ENCODE measurements at regions not wholly inside any gene's neighbourhood (a gene's known extent, or its start where the extent isn't known, plus 50 kb on each side); places are given as distances from the start of the nearest gene placed in this dataset.
A peak's percentile ranks its signal among the peaks of the same experiment; 100 is the strongest.

- H3K27me3 Mint-ChIP-seq, result no peaks in the 10 kb centered on the region
- no peak overlapping the region for H3K27ac Mint-ChIP-seq
- no peaks in the 10 kb centered on the region for H3K4me1 Mint-ChIP-seq (ENCODE audit: low read depth)
- H3K4me3 Mint-ChIP-seq, result no peak overlapping the region
- H3K9me3 Mint-ChIP-seq (ENCODE audit: low read depth), result no peaks in the 10 kb centered on the region
- no peaks in the 10 kb centered on the region for H3K36me3 Mint-ChIP-seq
Observed at GRCh38 chr9:129504404-129504803, 116.5 kb downstream of the C9orf50 start.

GRCh38 chr9:129501771-129502319, 119.1 kb downstream of the C9orf50 start:
- no peaks in the 10 kb centered on the region for H3K36me3 Mint-ChIP-seq
- no peak overlapping the region for H3K4me3 Mint-ChIP-seq
- no peaks in the 10 kb centered on the region for H3K9me3 Mint-ChIP-seq (ENCODE audit: low read depth)
- peaks cover 7% of the 10 kb centered on the region for H3K4me1 Mint-ChIP-seq (ENCODE audit: low read depth)
- H3K27me3 Mint-ChIP-seq, result no peaks in the 10 kb centered on the region
- no peak overlapping the region for H3K27ac Mint-ChIP-seq

- H3K4me1 Mint-ChIP-seq (ENCODE audit: low read depth), result peaks cover 9% of the 10 kb centered on the region
- H3K27me3 Mint-ChIP-seq, result no peaks in the 10 kb centered on the region
- H3K27ac Mint-ChIP-seq, result no peak overlapping the region
- H3K9me3 Mint-ChIP-seq (ENCODE audit: low read depth), result no peaks in the 10 kb centered on the region
- no peak overlapping the region for H3K4me3 Mint-ChIP-seq
- no peaks in the 10 kb centered on the region for H3K36me3 Mint-ChIP-seq
Observed at GRCh38 chr9:129500863-129501770, 119.8 kb downstream of the C9orf50 start.

GRCh38 chr9:129500161-129500862, 120.6 kb downstream of the C9orf50 start:
- Mint-ChIP-seq H3K36me3 (no peaks in the 10 kb centered on the region), H3K4me3 (no peak overlapping the region), H3K9me3 (ENCODE audit: low read depth) (no peaks in the 10 kb centered on the region), H3K27ac (no peak overlapping the region), H3K4me1 (ENCODE audit: low read depth) (peaks cover 15% of the 10 kb centered on the region), H3K27me3 (no peaks in the 10 kb centered on the region)

- H3K27me3 Mint-ChIP-seq, result no peaks in the 10 kb centered on the region
- H3K36me3 Mint-ChIP-seq, result no peaks in the 10 kb centered on the region
- H3K9me3 Mint-ChIP-seq (ENCODE audit: low read depth), result no peaks in the 10 kb centered on the region
- peaks cover 18% of the 10 kb centered on the region for H3K4me1 Mint-ChIP-seq (ENCODE audit: low read depth)
- H3K27ac Mint-ChIP-seq, result no peak overlapping the region
- no peak overlapping the region for H3K4me3 Mint-ChIP-seq
Observed at GRCh38 chr9:129498451-129499384, 122.2 kb downstream of the C9orf50 start.

GRCh38 chr9:129497813-129498450, 123.0 kb downstream of the C9orf50 start:
- H3K9me3 Mint-ChIP-seq (ENCODE audit: low read depth), result no peaks in the 10 kb centered on the region
- peak overlapping the region; percentile 5 for H3K27ac Mint-ChIP-seq
- H3K27me3 Mint-ChIP-seq, result no peaks in the 10 kb centered on the region
- peaks cover 21% of the 10 kb centered on the region for H3K4me1 Mint-ChIP-seq (ENCODE audit: low read depth)
- H3K36me3 Mint-ChIP-seq, result peaks cover 4% of the 10 kb centered on the region
- H3K4me3 Mint-ChIP-seq, result no peak overlapping the region

GRCh38 chr9:129497005-129497812, 123.7 kb downstream of the C9orf50 start:
- Mint-ChIP-seq H3K27me3 (no peaks in the 10 kb centered on the region), H3K4me3 (peak overlapping the region; percentile 84), H3K36me3 (peaks cover 5% of the 10 kb centered on the region), H3K27ac (peak overlapping the region; percentile 80), H3K9me3 (ENCODE audit: low read depth) (no peaks in the 10 kb centered on the region), H3K4me1 (ENCODE audit: low read depth) (peaks cover 21% of the 10 kb centered on the region)

GRCh38 chr9:129496473-129497004, 124.4 kb downstream of the C9orf50 start:
- Mint-ChIP-seq H3K27ac (peak overlapping the region; percentile 80), H3K4me1 (ENCODE audit: low read depth) (peaks cover 26% of the 10 kb centered on the region), H3K4me3 (peak overlapping the region; percentile 84), H3K36me3 (peaks cover 6% of the 10 kb centered on the region), H3K9me3 (ENCODE audit: low read depth) (no peaks in the 10 kb centered on the region), H3K27me3 (no peaks in the 10 kb centered on the region)

- H3K27ac Mint-ChIP-seq, result peak overlapping the region; percentile 66
- peak overlapping the region; percentile 79 for H3K4me3 Mint-ChIP-seq
Observed at GRCh38 chr9:129495620-129496472, 125.1 kb downstream of the C9orf50 start.

GRCh38 chr9:129494113-129494789, 126.7 kb downstream of the C9orf50 start:
- no peak overlapping the region for H3K27ac Mint-ChIP-seq
- peaks cover 46% of the 10 kb centered on the region for H3K4me1 Mint-ChIP-seq (ENCODE audit: low read depth)
- H3K9me3 Mint-ChIP-seq (ENCODE audit: low read depth), result no peaks in the 10 kb centered on the region
- no peak overlapping the region for H3K4me3 Mint-ChIP-seq
- no peaks in the 10 kb centered on the region for H3K27me3 Mint-ChIP-seq
- peaks cover 9% of the 10 kb centered on the region for H3K36me3 Mint-ChIP-seq

More at GRCh38 chr9:129495620-129496472, 125.1 kb downstream of the C9orf50 start:
- H3K27me3 Mint-ChIP-seq, result no peaks in the 10 kb centered on the region
- H3K9me3 Mint-ChIP-seq (ENCODE audit: low read depth), result no peaks in the 10 kb centered on the region
- peaks cover 33% of the 10 kb centered on the region for H3K4me1 Mint-ChIP-seq (ENCODE audit: low read depth)
- peaks cover 6% of the 10 kb centered on the region for H3K36me3 Mint-ChIP-seq

GRCh38 chr9:129493706-129494047, 127.2 kb downstream of the C9orf50 start:
- Mint-ChIP-seq H3K27me3 (no peaks in the 10 kb centered on the region), H3K4me3 (no peak overlapping the region), H3K9me3 (ENCODE audit: low read depth) (no peaks in the 10 kb centered on the region), H3K36me3 (peaks cover 9% of the 10 kb centered on the region), H3K4me1 (ENCODE audit: low read depth) (peaks cover 51% of the 10 kb centered on the region), H3K27ac (no peak overlapping the region)

- Mint-ChIP-seq H3K9me3 (ENCODE audit: low read depth) (no peaks in the 10 kb centered on the region), H3K4me1 (ENCODE audit: low read depth) (peaks cover 52% of the 10 kb centered on the region), H3K27me3 (no peaks in the 10 kb centered on the region), H3K27ac (peak overlapping the region; percentile 5), H3K4me3 (no peak overlapping the region), H3K36me3 (peaks cover 9% of the 10 kb centered on the region)
Observed at GRCh38 chr9:129493002-129493705, 127.7 kb downstream of the C9orf50 start.

Data from activated naive CD8-positive, alpha-beta T cell (primary cell).